Activated CD4-positive, alpha-beta T cell treated with anti-CD3 and anti-CD28 coated beads, Interleukin-2, amount 10 ng/mL, durations not matched to agents 24 days and 14 days (primary cell): ENCODE measurements at regions not wholly inside any gene's neighbourhood (a gene's known extent, or its start where the extent isn't known, plus 50 kb on each side); places are given as distances from the start of the nearest gene placed in this dataset.

Experiments
- DNase-seq: peaks from one replicate; pipeline ENCODE4 v3.0.0; 2022
- H3K27ac Mint-ChIP-seq: one replicate; pipeline ENCODE4 v1.8.0; 2022; ENCODE audit warnings: mild to moderate bottlenecking, mixed read lengths
- H3K27me3 Mint-ChIP-seq: one replicate; pipeline ENCODE4 v1.8.0; 2022; ENCODE audit warnings: mixed read lengths
- H3K36me3 Mint-ChIP-seq: one replicate; pipeline ENCODE4 v1.8.0; 2022; ENCODE audit warnings: low read depth, mild to moderate bottlenecking, mixed read lengths
- H3K4me1 Mint-ChIP-seq: one replicate; pipeline ENCODE4 v1.8.0; 2021; ENCODE audit warnings: mixed read lengths
- H3K4me3 Mint-ChIP-seq: one replicate; pipeline ENCODE4 v1.8.0; 2022; ENCODE audit warnings: mild to moderate bottlenecking, moderate library complexity, mixed read lengths
- H3K9me3 Mint-ChIP-seq: one replicate; pipeline ENCODE4 v1.8.0; 2021; ENCODE audit warnings: mixed read lengths
- intact Hi-C: fragments of 100-400 bp; cut with micrococcal nuclease; formaldehyde crosslinking; loops from one replicate; pipeline ENCODE4 v1.15.1; 2023

- Mint-ChIP-seq H3K27ac (no peak overlapping the region), H3K4me3 (no peak overlapping the region), H3K36me3 (no peaks in the 10 kb centered on the region), H3K9me3 (no peaks in the 10 kb centered on the region), H3K27me3 (no peaks in the 10 kb centered on the region), H3K4me1 (no peaks in the 10 kb centered on the region)
- intact Hi-C loops = no loop called here
- DNase-seq = no peak
These were observed 440.5 kb downstream of the BRINP1 start for GRCh38 chr9:118928722-118929121.

- Mint-ChIP-seq H3K27me3 (no peaks in the 10 kb centered on the region), H3K27ac (no peak overlapping the region), H3K4me1 (no peaks in the 10 kb centered on the region), H3K9me3 (no peaks in the 10 kb centered on the region), H3K36me3 (no peaks in the 10 kb centered on the region), H3K4me3 (no peak overlapping the region)
- no peak for DNase-seq
- intact Hi-C loops = no loop called here
These were observed 439.9 kb downstream of the BRINP1 start for GRCh38 chr9:118929287-118929686.

- Mint-ChIP-seq H3K36me3 (no peaks in the 10 kb centered on the region), H3K27me3 (no peaks in the 10 kb centered on the region), H3K27ac (no peak overlapping the region), H3K4me3 (no peak overlapping the region), H3K9me3 (no peaks in the 10 kb centered on the region), H3K4me1 (no peaks in the 10 kb centered on the region)
- DNase-seq = no peak
- intact Hi-C loops = no loop called here
These were observed 437.3 kb downstream of the BRINP1 start for GRCh38 chr9:118931941-118932340.

- DNase-seq = no peak
- H3K9me3 Mint-ChIP-seq = peaks cover 3% of the 10 kb centered on the region
- intact Hi-C loops = no loop called here
- no peak overlapping the region for H3K4me3 Mint-ChIP-seq
- H3K27me3 Mint-ChIP-seq = no peaks in the 10 kb centered on the region
- no peaks in the 10 kb centered on the region for H3K36me3 Mint-ChIP-seq
- H3K27ac Mint-ChIP-seq = no peak overlapping the region
- no peaks in the 10 kb centered on the region for H3K4me1 Mint-ChIP-seq
These were observed 430.7 kb downstream of the BRINP1 start for GRCh38 chr9:118938581-118938980.

- intact Hi-C loops = no loop called here
- H3K27ac Mint-ChIP-seq = no peak overlapping the region
These were observed 428.8 kb downstream of the BRINP1 start for GRCh38 chr9:118940473-118940872.

DNA sequence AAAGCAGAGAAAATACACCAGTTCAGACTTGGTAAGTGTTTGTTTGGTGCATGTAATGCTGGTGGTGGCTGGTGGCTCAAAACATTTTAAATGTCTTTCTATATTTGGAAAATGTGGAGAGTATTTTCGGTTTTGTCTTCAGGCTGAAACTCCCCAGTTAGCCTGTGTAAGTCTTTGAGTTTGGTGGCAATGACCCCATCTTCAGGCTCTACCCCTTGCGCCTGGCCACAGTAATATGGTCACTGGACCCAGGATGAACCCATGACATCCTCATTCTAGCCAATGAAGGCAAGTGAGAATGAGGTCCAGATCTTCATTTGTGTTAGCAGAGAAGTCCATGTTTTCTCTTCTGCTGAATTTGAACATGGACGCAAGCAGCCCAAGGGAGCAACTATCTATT lies 422.6 kb downstream of the BRINP1 start:
- no peak overlapping the region for H3K4me3 Mint-ChIP-seq
- intact Hi-C loops = no loop called here
- no peak overlapping the region for H3K27ac Mint-ChIP-seq
- no peak for DNase-seq
- peaks cover 3% of the 10 kb centered on the region for H3K9me3 Mint-ChIP-seq
- H3K4me1 Mint-ChIP-seq = no peaks in the 10 kb centered on the region
- H3K27me3 Mint-ChIP-seq = no peaks in the 10 kb centered on the region
- H3K36me3 Mint-ChIP-seq = no peaks in the 10 kb centered on the region

More at GRCh38 chr9:118940473-118940872, 428.8 kb downstream of the BRINP1 start:
- Mint-ChIP-seq H3K9me3 (peaks cover 3% of the 10 kb centered on the region), H3K36me3 (no peaks in the 10 kb centered on the region), H3K27me3 (no peaks in the 10 kb centered on the region), H3K4me1 (no peaks in the 10 kb centered on the region), H3K4me3 (no peak overlapping the region)
- DNase-seq = no peak

DNA sequence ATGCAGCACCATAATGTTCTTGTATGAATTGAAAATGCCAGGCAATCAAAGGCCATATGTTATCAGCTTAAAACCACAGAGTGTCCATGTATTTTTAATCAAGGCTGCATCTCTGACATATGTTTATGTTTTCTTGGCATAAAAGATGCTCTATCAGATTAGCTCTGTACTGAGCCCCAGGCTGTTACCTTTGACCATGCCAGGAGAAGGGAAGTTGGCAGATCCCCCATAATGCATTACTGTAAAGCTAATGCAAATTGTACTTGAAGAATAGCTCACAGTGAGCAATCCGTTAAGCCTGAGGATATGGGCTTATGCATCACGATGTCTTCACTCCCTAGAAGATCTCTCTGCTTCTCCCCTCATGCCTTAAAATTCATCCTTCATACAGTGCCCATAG lies 414.4 kb downstream of the BRINP1 start:
- intact Hi-C loops = no loop called here
- Mint-ChIP-seq H3K4me1 (no peaks in the 10 kb centered on the region), H3K9me3 (no peaks in the 10 kb centered on the region), H3K36me3 (no peaks in the 10 kb centered on the region), H3K27ac (no peak overlapping the region), H3K27me3 (no peaks in the 10 kb centered on the region), H3K4me3 (no peak overlapping the region)
- DNase-seq = no peak

- no peaks in the 10 kb centered on the region for H3K4me1 Mint-ChIP-seq
- no peaks in the 10 kb centered on the region for H3K36me3 Mint-ChIP-seq
- H3K27ac Mint-ChIP-seq = no peak overlapping the region
- H3K27me3 Mint-ChIP-seq = no peaks in the 10 kb centered on the region
- no peak for DNase-seq
- H3K4me3 Mint-ChIP-seq = no peak overlapping the region
- intact Hi-C loops = no loop called here
- H3K9me3 Mint-ChIP-seq = no peaks in the 10 kb centered on the region
These were observed 411.6 kb downstream of the BRINP1 start for GRCh38 chr9:118957585-118957984.

GRCh38 chr9:118959366-118959765 lies 409.9 kb downstream of the BRINP1 start:
- DNase-seq = no peak
- intact Hi-C loops = no loop called here
- no peaks in the 10 kb centered on the region for H3K36me3 Mint-ChIP-seq
- no peaks in the 10 kb centered on the region for H3K4me1 Mint-ChIP-seq
- H3K4me3 Mint-ChIP-seq = no peak overlapping the region
- H3K9me3 Mint-ChIP-seq = no peaks in the 10 kb centered on the region
- no peak overlapping the region for H3K27ac Mint-ChIP-seq
- no peaks in the 10 kb centered on the region for H3K27me3 Mint-ChIP-seq

DNA sequence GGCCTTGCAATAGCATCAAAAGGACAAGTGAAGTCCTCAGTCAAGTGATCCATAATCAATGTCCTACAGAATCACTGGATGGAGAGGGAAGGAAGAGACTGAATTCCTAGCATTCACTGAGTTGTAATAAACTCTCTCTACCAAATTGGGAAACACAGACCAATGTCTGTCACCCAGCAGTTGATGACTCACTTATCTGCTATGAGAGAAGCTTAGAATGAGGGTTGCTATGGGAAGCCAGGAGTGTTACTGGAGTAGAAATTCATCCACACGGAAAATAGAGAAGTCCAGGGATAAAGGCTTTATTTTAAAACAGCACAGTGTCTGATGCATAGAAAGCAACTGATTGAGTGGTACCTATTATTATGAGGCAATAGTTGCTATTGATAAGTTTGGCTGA lies 407.4 kb downstream of the BRINP1 start:
- Mint-ChIP-seq H3K27ac (no peak overlapping the region), H3K27me3 (no peaks in the 10 kb centered on the region), H3K4me3 (no peak overlapping the region), H3K9me3 (no peaks in the 10 kb centered on the region), H3K36me3 (no peaks in the 10 kb centered on the region), H3K4me1 (no peaks in the 10 kb centered on the region)
- intact Hi-C loops = no loop called here
- DNase-seq = no peak

GRCh38 chr9:118962426-118962825 lies 406.8 kb downstream of the BRINP1 start:
- no peak overlapping the region for H3K27ac Mint-ChIP-seq
- H3K36me3 Mint-ChIP-seq = no peaks in the 10 kb centered on the region
- no peak for DNase-seq
- H3K4me1 Mint-ChIP-seq = no peaks in the 10 kb centered on the region
- H3K9me3 Mint-ChIP-seq = no peaks in the 10 kb centered on the region
- no peak overlapping the region for H3K4me3 Mint-ChIP-seq
- no peaks in the 10 kb centered on the region for H3K27me3 Mint-ChIP-seq
- intact Hi-C loops = no loop called here

GRCh38 chr9:118963674-118964073 lies 405.6 kb downstream of the BRINP1 start:
- Mint-ChIP-seq H3K4me1 (no peaks in the 10 kb centered on the region), H3K36me3 (no peaks in the 10 kb centered on the region), H3K4me3 (no peak overlapping the region), H3K27ac (no peak overlapping the region), H3K27me3 (no peaks in the 10 kb centered on the region), H3K9me3 (no peaks in the 10 kb centered on the region)
- DNase-seq = no peak
- intact Hi-C loops = no loop called here

DNA sequence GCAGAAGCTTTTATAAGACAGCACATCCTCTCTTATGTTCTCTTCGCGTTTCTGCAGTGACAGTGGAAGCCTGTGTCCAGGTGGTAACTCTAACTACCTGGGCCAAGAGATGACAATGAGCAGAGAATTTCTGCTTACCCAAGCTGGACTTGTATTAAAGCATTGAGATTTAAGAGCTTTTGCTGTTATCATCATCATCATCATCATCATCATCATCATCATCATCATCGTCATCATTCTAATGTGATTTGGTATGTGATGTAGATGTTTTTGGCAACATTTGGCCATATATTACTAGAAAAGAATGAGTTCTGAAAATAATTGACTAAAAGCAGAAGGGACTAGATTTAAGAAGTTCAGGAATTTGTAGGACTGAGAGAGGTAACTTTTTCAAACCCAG lies 401.3 kb downstream of the BRINP1 start:
- intact Hi-C loops = no loop called here
- DNase-seq = no peak
- H3K36me3 Mint-ChIP-seq = no peaks in the 10 kb centered on the region
- H3K9me3 Mint-ChIP-seq = no peaks in the 10 kb centered on the region
- H3K27me3 Mint-ChIP-seq = no peaks in the 10 kb centered on the region
- no peaks in the 10 kb centered on the region for H3K4me1 Mint-ChIP-seq
- H3K4me3 Mint-ChIP-seq = no peak overlapping the region
- no peak overlapping the region for H3K27ac Mint-ChIP-seq

- Mint-ChIP-seq H3K9me3 (no peaks in the 10 kb centered on the region), H3K27me3 (no peaks in the 10 kb centered on the region), H3K4me3 (no peak overlapping the region), H3K4me1 (no peaks in the 10 kb centered on the region), H3K36me3 (no peaks in the 10 kb centered on the region), H3K27ac (no peak overlapping the region)
- no peak for DNase-seq
- intact Hi-C loops = no loop called here
These were observed 393.5 kb downstream of the BRINP1 start for GRCh38 chr9:118975736-118976135.

DNA sequence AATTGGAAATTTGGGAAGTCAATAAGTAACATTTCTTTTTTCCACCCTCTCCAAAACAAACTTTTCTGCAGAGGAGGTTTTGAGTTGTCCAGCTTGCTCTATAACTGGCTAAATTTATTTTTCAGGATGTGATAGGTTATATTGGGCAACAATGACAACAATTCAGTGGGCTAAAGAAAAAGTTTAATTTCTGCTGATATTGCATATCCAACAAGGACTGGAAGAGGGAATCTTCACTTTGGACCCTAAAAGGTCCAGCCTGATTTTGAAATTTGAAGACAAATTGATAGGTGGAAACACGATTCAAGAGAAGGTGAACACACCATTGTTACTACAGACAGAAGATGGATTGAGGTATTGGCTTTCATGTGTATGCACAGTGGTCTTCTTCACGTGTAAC lies 393.1 kb downstream of the BRINP1 start:
- Mint-ChIP-seq H3K27ac (no peak overlapping the region), H3K4me1 (no peaks in the 10 kb centered on the region), H3K36me3 (no peaks in the 10 kb centered on the region), H3K9me3 (no peaks in the 10 kb centered on the region), H3K4me3 (no peak overlapping the region), H3K27me3 (no peaks in the 10 kb centered on the region)
- intact Hi-C loops = no loop called here
- no peak for DNase-seq
